HG02981 (cell line): ENCODE measurements at regions not wholly inside any gene's neighbourhood (a gene's known extent, or its start where the extent isn't known, plus 50 kb on each side); places are given as distances from the start of the nearest gene placed in this dataset.

ENCODE experiments used
- ATAC-seq: cut with Tn5 transposase; IDR thresholded peaks from one replicate; pipeline ENCODE4 v1.9.1; 2021; ENCODE audit warnings: mild to moderate bottlenecking, moderate library complexity; ENCODE audit not compliant: unreplicated experiment

DNA sequence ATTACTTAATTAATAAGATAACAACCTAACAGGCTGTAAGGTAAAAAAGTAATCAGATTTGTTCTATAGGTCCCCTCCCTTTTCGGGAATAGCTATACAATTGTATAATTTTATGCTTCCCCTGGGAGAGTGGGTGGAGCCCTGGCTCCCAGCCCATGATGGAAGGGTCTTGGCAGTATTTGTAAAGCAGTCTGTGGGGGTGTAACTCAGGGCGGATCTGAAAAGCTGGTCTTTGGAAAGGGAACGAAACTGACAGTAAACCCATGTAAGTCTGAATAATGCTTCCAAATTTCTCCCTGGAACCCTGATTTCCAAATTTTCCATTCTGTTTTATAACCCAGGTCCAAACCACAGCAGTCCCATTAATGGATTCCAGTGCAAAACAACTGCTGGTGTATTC is 110.4 kb downstream of the DAD1 start:
- ATAC-seq: no peak

DNA sequence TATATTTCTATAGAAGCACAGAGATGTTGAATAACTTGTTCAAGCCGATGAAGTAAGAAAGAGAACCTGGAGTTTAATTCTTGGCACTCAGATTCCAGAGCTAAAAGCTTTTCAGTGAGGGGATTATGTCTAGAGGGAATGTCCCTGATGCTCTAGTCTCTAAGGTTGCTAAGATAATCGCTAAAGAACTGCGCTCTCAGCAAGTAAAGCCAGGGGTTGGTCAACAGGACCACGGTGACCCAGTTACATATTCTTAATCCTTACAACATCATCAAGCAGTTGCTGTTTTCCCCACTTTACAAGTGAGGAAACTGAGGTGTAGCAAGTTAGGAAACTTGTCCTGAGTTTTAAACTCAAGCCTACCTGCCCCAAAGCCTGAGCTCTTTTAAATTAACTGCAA is 110.8 kb downstream of the DAD1 start:
- no peak for ATAC-seq

DNA sequence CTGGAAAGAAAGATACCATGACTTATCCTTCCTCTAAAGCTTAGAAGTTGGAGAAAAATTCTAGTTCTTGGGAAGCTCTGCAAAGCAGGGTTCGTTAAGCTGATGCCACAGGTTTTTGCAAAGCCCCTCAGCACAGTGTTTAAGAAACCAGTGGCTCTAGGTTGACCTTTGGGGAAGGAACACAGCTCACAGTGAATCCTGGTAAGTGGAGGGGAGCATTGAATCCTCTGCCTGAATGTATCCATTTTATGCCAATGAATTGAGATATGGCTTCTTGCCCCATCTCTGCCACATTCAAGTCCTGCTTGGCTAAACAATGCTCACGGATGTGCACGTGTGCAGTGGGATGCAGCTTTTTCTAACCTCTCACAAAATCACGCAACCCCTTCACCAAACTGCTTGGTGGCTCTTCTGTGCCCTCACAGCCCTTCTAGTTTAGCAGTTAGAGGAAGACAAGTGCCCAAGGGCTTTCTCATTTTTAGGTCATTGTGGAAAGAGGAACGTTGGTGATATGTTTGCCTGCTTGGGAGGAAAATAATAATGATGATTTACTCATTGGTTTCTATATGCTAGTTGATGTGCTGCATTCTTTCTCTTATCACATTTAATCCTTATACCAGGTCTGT is 111.3 kb downstream of the DAD1 start:
- ATAC-seq: no peak

DNA sequence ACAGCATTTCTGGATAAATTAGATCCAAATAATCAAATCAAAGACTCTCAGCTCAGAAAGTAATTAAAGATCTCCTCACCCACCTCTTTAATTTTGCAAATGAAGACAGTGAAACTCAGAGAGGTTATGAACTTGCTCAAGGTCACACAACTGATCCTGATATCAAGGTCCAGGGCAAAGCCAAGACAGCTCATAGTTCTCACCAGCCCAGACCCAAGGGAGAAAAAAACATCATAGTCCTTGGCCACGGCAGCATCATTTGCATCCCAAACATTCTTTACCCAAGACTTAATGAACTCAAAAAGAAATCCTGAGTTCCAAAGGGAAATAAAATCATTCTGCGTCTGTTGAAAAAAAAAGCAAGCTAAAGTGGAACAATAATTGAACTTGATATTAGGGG is 112.1 kb downstream of the DAD1 start:
- no peak for ATAC-seq

DNA sequence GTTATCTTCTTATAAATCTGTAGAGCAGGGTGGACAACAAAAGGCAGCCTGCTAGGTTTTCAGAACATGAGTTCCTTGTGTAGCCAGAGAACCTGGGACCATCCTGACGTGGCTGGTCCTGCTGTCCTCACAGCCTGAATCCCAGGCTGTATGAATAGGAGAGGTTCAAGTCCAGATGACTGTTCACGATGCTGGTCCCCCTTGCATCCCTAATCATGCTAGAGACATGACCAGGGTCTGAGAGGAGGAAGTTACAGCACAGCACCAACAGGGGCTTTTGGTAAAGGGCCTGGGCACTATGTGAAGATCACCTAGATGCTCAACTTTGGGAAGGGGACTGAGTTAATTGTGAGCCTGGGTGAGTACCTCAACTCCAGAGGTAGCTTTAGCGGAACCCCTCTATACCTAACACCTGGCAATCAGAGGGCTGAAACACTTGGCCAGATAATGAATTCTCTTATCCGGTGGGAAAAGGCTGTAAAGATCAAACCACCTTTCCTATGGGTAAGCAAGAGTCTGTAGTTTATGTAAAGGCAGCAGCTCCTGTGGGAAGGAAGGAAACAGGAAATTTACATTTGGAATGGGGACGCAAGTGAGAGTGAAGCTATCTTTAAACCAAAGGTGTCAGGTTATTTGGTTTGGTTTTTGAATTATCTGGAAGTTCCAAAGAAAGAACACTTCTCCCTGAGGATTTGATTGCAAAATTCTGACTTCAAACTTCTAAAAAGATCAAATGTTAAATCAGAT is 112.8 kb downstream of the DAD1 start:
- ATAC-seq: no peak

DNA sequence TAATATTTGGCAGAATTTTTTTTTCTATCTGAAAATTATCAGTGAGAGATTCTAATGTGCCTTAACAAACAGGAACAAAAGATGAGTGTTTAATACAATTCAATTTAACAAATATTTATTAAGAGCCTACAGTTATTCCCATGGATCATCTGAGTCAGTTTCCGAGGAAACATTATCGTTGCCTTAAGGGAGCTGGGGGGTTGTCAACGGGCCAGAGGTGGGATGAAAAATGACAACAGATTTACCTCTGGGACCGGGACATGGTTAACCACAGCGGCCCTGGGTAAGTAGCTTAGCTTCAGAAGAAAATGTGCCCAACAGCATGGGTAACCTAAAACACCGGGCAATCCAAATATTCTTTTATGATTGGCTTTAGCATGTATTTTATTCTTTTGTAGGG is 113.6 kb downstream of the DAD1 start:
- ATAC-seq: no peak

DNA sequence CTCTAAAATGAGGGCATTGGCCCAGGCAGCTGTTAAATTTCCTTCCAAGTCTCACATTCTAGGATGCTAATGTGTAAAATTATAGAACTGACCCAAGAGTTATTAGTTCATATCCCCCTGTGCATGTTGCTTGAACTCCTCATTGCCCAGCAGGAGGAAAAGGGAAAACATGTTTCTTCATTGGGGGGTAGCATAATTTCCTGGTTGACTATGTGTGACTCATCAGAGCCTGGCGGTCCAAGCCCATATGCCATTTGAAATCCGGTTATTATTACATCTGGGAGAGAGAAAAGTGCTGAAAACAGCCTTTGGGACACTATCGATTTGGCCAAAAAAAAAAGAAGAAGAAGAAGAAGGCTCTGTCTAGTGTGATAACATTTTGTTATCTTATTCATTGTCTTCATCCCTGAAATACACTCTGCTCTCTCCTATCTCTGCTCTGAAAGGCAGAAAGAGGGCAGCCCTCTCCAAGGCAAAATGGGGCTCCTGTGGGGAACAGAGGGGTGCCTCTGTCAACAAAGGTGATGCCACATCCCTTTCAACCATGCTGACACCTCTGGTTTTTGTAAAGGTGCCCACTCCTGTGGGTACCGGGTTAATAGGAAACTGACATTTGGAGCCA is 114.2 kb downstream of the DAD1 start:
- ATAC-seq: no peak

DNA sequence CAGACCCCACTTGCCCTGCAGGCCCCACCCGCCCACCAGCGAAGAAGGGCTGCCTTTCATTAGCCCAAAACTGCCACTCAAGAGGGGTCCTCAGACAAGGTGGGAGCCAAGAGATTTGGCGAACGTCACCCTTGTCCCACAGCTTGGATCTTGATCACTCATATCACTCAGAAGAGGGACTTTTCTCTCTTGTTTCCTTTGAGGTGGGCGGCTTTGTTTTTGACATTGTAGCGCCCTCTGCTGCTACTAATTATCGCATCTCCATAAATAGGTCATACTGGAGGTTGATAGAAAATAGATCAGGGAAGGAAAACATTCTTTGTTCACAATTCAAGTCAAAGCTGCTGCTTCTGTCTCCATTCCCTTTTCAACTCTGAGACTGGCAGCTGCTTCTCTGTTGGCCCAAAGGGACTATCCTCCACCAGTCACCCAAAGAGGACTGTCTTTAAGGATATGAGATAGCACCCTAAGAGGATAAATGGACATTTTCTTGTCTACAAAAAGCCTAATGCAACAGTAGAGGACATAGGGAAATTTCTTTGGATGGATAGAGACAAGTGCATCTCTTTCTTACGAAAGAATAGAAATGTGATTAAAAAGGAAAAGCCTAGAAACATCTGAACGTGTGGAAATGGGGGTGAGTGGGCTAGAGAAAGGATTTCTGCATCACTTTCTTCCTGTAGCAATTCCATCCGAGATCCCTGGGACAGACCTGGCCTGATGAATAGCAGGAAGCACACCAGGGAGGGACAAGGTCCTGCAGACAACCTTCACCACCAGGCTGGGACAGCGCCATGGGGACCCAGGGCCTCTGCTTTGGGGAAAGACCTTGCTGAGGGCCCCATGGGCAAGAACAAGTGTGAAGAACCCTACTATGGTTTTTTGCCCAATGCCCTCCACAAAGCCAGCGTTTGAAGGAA is 115.8 kb downstream of the DAD1 start:
- ATAC-seq: no peak

DNA sequence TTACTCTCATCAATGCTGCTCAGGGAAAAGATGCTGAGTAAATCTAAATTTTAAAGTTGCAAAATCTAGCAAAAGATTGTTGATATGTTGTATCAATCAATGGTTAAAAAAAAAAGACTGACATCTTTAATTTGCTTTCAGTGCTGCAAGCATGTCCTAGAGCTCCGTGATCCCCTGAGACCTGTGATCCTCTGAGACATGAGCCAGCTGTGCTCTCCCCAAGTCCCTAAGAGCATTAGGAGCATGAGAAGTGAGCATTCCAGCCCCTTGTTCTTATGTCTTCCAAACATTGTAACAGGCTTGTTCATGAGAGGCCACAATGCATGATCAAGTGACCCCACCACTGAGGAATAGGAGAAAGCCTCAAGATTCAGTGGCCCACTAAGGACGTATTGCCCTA is 116.6 kb downstream of the DAD1 start:
- no peak for ATAC-seq

DNA sequence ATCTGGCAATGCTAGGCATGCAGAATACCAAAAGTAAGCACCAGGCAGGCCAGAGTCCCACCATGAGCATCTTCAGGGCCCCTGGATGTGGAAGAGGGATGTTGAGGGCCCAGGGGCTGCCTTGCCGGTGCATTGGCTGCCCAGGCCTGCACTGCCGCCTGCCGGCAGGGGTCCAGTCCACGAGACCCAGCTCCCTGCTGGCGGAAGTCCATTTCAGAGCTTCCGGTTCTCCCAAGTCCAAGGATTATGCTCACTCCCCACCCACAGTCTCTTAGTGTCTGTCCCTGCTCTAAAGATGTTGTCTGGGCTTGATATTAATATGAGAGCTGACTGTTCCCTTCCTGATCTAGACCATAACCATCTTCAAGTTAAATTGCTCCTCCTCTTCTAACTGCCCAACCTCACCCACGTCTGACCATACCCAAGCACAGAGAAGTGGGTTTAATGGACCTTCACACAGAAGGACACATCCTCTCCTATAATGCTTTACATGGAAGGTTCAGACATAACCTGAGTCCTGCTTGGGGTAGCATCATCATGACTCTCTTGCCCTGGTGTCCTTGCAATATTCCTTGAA is 117.4 kb downstream of the DAD1 start:
- no peak for ATAC-seq

DNA sequence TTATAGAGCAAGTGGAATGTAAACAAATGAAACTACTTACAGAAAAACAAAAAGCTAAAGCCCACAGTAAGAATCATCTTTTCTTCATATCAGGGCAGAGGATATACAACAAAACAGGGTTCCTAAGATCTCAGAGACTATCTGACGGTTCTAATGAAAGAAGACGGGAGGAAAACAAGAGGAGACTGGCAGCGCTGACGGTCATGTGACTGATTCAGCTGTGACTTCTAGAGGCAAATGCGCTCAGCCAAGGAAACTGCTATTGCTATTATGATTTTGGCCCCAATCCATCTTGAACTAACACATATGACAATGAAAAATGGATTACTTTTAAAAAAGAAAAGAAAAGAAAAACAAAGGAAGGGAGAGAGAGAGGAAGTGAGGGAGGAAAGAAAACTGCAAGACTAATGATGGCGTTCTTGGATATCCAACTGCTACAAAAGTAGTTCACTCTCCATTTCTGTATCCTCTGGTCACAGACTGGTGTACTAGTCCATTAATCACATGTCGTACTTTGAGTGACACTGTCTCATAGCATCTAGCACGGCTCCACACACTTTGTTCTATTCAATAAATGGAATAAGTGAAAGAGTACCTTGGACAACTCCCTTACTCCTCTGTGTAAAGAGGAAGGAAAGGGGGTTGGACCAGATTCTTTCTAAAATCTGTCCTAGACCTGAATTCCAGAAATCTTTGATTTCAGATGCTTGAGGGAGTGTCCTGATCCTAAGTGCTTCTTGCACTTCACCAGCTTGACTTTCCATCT is 119.3 kb downstream of the DAD1 start:
- no peak for ATAC-seq

DNA sequence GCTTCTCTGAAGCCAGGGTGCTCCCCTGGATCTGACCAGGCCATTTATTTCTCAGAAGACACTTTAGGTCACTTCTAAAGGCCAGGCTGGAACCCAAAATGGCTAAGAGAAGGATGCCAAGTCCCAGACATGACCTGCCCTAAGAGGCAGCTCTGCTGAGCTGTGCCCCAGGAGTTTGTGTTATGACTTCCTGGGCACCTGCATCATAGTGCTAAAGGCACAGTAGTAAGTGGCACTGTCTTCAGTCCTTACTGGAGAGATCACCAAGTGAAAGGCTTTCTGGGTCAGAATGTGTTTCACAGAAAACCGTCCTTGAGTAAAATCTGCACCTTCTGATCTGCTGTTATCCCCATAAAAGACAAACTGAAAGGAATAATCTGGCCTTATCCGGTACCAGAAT is 120.2 kb downstream of the DAD1 start:
- no peak for ATAC-seq

DNA sequence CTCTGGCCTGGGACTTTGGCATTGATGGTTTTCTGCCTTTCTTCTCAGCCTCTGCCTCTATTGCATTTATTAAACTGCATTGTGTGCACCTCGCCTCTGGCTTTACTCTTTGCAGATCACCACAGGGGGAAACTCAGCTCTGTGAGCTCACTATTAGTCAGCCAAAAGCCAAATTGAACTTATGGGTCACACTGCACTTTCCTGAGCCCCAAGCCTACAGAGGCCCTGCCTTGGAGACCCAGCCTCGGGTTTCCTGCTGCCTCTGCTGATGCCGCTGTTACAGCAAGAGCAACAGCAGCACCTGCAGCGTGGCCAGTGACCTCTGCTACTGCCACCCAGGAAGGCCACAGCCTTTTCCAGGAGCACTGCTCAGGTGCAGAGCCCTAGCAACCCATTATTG is 122.5 kb downstream of the DAD1 start:
- ATAC-seq: no peak

DNA sequence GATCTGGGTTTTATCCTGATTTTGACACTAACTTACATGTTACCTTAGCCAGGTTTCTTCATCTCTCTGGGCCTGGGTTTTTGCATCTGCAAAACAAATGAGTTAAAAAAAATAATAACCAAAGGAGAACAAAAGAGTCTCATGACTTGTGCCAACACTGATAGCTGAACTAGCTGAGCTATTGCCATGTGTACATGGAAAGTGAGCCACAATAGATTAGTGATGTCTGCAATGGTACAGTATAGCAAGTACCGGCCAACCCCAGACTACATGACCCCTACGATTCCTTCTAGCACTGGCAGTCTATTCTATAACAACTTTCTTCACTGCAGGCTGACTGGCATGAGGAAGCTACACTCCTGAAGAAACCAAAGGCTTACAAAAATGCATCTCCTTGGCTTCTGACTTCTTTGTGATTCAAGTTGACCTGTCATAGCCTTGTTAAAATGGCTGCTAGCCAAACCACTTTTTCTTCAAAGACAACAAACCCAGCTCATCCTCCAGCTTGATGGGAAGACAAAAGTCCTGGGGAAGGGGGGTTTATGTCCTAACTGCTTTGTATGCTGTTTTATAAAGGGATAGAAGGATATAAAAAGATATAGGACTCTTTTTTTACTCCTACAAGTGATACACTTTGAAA is 123.7 kb downstream of the DAD1 start:
- ATAC-seq: no peak

DNA sequence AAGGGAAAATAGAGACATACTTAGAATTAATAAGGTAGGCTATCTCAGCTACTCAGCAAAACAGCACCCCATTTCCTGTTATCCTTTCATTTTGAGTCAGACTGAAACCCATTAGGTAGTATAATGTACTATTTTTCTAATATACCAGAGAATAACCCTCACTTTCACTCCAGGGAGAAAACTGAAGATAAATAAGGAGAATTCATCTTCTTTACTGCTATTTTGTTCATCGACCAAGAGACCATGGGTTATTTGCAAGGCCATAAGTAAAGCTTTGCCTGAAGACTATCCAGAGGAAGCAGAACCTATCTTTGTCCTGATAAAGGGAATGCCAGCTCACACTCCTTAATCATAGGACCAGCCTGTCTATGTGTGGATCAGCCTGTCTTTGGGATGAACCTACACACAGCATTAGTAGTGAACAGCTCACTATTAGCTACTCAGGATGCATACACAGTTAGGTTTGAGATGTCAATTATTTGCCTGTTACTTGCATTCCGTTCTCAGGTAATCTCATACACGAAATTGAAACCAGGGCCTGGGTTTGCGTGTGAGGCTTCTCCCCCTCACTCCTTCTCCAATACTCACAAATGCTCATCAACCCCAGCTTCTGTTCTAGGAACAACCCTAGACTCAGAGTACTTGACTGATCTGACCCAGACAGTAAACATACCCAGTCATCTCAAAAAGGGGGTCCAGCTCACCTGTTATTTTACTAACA is 124.4 kb downstream of the DAD1 start:
- peak; percentile 66 for ATAC-seq

DNA sequence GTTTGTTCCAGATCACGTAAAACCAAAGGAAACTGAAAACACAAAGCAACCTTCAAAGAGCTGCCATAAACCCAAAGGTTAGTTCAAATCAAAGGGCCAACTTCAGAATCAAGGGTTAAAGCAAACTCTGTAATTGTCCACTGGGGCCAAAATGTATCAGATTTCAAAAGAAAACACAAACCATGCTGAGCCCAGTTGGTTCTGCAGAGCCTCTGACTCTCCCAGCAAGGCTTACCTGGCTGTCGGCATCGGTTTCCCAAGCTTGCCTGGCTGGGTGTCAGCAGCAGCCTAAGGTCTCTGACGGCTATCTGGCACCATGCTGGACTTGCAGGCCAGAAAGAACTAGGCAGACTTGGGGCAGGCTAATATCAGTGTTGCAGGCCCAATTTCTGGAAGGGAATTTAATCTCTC is 125.3 kb downstream of the DAD1 start:
- no peak for ATAC-seq

DNA sequence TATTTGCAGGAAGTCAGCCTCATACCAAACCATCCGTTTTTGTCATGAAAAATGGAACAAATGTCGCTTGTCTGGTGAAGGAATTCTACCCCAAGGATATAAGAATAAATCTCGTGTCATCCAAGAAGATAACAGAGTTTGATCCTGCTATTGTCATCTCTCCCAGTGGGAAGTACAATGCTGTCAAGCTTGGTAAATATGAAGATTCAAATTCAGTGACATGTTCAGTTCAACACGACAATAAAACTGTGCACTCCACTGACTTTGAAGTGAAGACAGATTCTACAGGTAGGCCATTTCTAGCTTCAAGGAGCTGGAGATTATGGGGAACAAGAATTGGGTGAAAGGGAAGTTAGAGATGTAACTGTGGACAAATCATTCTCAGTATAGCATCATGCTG is 126.1 kb downstream of the DAD1 start:
- no peak for ATAC-seq

DNA sequence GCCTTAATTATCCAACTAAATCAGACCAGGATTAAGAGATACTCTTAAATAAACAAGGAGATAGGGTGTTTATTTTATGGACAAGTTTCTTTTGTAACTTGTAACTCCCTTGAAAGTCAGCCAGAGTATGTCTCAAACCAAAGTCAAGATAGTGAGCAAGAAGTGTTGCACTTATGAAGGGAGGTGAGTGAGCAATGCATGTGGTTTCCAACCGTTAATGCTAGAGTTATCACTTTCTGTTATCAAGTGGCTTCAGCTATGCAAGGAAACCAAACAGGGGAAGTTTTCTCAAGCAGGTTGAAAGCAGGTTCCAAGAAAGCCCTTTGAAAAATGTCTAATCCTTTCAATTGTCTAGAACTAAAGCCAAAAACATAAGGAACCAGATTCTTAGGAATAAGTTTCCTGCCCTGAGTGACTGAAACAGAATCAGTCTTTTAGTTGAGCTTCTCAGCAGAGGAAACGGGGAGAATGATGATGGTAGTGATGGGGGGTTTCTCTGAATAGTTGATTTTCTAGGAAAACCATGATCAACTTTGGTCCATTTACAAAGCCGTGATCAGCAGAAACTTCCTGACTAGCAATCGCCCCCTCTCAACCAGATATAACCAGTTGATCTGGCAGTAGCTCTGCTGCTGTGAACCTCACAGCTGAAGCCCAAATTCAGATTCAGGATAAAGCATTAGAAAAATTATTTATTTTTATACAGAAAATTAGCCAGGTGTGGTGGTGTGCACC is 128.4 kb downstream of the DAD1 start:
- ATAC-seq: no peak
